ENCODE measurements at regions not wholly inside any gene's neighbourhood (a gene's known extent, or its start where the extent isn't known, plus 50 kb on each side); places are given as distances from the start of the nearest gene placed in this dataset.

DNA sequence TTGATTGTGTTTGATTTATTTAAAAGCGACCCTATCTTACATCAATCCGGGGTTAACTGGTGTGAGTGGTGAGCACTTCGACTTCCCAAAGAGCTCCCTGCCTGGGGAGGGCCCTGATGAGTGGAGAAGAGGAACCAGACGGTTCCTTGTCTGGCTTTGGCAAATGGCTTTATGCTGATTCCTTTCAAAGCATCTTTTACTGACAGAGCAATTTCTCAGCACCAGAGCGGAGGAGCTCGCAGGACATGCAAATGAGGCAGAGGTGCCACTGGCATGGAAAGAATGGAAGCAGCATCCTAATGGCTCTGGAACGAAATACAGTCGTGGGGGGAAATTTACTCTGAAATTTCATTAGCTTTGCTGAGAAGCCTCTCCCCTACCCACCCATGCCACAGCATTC is 410.9 kb upstream of the B3GAT1 start:
- H4K20me1 ChIP-seq (ENCODE audit: insufficient read depth), result no peaks in the 10 kb centered on the region
- H3F3A ChIP-seq (ENCODE audit: insufficient read depth, low read depth), result no peaks in the 10 kb centered on the region
- no peak overlapping the region for H3K27ac ChIP-seq
- H3K79me2 ChIP-seq (ENCODE audit: low read depth), result no peaks in the 10 kb centered on the region
- BruUV-seq (replicated peaks), result no TSS peak
- CTCF ChIA-PET, result no interaction called here
- H2AFZ ChIP-seq, result no peak overlapping the region
- H3K4me2 ChIP-seq, result no peak overlapping the region
- peaks cover 11% of the 10 kb centered on the region; the same call in 1 of the 2 replicates for H3K4me1 ChIP-seq (replicated peaks; ENCODE audit: insufficient read depth)
- no peaks in the 10 kb centered on the region for H3K9me3 ChIP-seq (ENCODE audit: insufficient read depth, low read depth)
- TF ChIP-seq EZH2 (IDR thresholded peaks at IDR 0.05; ENCODE audit: low read depth), result no peak
- TF ChIP-seq CTCF (conservative IDR thresholded peaks at IDR 0.05), result no peak
- no peak for DNase-seq
- intact Hi-C loops (cut with micrococcal nuclease; ENCODE audit: unreplicated experiment), result no loop called here
- H3K27me3 ChIP-seq (ENCODE audit: insufficient read depth, low read depth), result no peaks in the 10 kb centered on the region; the same call in none of the 2 replicates
- no peak overlapping the region for H3K4me3 ChIP-seq
- H3K36me3 ChIP-seq (ENCODE audit: low read depth), result no peaks in the 10 kb centered on the region
- H3K9me2 ChIP-seq (ENCODE audit: insufficient read depth), result no peaks in the 10 kb centered on the region
- POLR2A ChIA-PET (ENCODE audit: unreplicated experiment), result no interaction called here

DNA sequence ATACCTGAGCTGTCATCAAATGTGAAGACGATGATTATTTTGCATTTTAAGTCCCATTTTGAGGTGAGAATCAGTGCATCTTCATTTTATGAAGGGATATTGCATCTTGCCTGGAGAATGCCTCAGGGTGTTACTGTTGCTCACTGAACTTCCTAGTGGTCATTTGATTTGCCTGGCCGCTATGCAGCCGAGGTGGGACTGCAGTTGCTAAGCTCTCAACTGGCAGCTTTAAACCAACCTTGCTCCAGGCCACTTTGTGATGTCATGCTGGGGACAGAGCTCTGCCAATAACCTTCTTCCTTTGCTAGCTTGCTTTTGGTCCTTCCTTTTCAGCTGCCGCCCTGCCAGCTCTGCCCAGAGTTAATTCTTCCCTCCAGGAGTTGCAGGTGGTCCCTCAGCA is 409.4 kb upstream of the B3GAT1 start:
- H3K79me2 ChIP-seq (ENCODE audit: low read depth), result no peaks in the 10 kb centered on the region
- no peaks in the 10 kb centered on the region for H3K9me3 ChIP-seq (ENCODE audit: insufficient read depth, low read depth)
- ChIA-PET CTCF (interaction anchor here (0.5 kb wide), 1 partner anchor 47 kb away, joined by 3 read pairs; no protein-coding TSS in a partner anchor), POLR2A (ENCODE audit: unreplicated experiment) (no interaction called here)
- no peaks in the 10 kb centered on the region for H3K36me3 ChIP-seq (ENCODE audit: low read depth)
- H2AFZ ChIP-seq, result no peak overlapping the region
- H3K4me2 ChIP-seq, result no peak overlapping the region
- H3K4me3 ChIP-seq, result no peak overlapping the region
- no peak for TF ChIP-seq CTCF (conservative IDR thresholded peaks at IDR 0.05)
- H3K27me3 ChIP-seq (ENCODE audit: insufficient read depth, low read depth), result no peaks in the 10 kb centered on the region; the same call in none of the 2 replicates
- intact Hi-C loops (cut with micrococcal nuclease; ENCODE audit: unreplicated experiment), result no loop called here
- peak in 1 of 2 experiments; percentile 10 for DNase-seq
- peaks cover 11% of the 10 kb centered on the region; the same call in 1 of the 2 replicates for H3K4me1 ChIP-seq (replicated peaks; ENCODE audit: insufficient read depth)
- no peaks in the 10 kb centered on the region for H3K9me2 ChIP-seq (ENCODE audit: insufficient read depth)
- no peaks in the 10 kb centered on the region for H3F3A ChIP-seq (ENCODE audit: insufficient read depth, low read depth)
- no peaks in the 10 kb centered on the region for H4K20me1 ChIP-seq (ENCODE audit: insufficient read depth)
- H3K27ac ChIP-seq, result no peak overlapping the region
- BruUV-seq (replicated peaks), result no TSS peak

GRCh38 chr11:134819041-134819440 is 407.0 kb upstream of the B3GAT1 start:
- H3K9me3 ChIP-seq (ENCODE audit: insufficient read depth, low read depth), result no peaks in the 10 kb centered on the region
- H3K9me2 ChIP-seq (ENCODE audit: insufficient read depth), result no peaks in the 10 kb centered on the region
- peaks cover 2% of the 10 kb centered on the region for H3K27me3 ChIP-seq (ENCODE audit: insufficient read depth, low read depth)
- ChIA-PET POLR2A (ENCODE audit: unreplicated experiment) (no interaction called here), CTCF (no interaction called here)
- intact Hi-C loops (cut with micrococcal nuclease; ENCODE audit: unreplicated experiment), result no loop called here
- peak overlapping the region; percentile 54 for H3K4me2 ChIP-seq
- H3K79me2 ChIP-seq (ENCODE audit: low read depth), result no peaks in the 10 kb centered on the region
- no peaks in the 10 kb centered on the region for H4K20me1 ChIP-seq (ENCODE audit: insufficient read depth)
- 0 out of 2 replicates have a peak overlapping the region, but pooled peaks have one; percentile 69 for H2AFZ ChIP-seq
- no peaks in the 10 kb centered on the region for H3K36me3 ChIP-seq (ENCODE audit: low read depth)
- peaks cover 11% of the 10 kb centered on the region; the same call in 1 of the 2 replicates for H3K4me1 ChIP-seq (replicated peaks; ENCODE audit: insufficient read depth)
- H3F3A ChIP-seq (ENCODE audit: insufficient read depth, low read depth), result no peaks in the 10 kb centered on the region
- TF ChIP-seq EZH2 (IDR thresholded peaks at IDR 0.05; ENCODE audit: low read depth) (no peak), CTCF (conservative IDR thresholded peaks at IDR 0.05) (no peak)
- no peak overlapping the region for H3K27ac ChIP-seq
- DNase-seq, result peak in 1 of 2 experiments; percentile 29
- no peak overlapping the region for H3K4me3 ChIP-seq
- BruUV-seq (replicated peaks), result no TSS peak
